Astrocyte (in vitro differentiated cells and primary cell): ENCODE measurements at regions not wholly inside any gene's neighbourhood (a gene's known extent, or its start where the extent isn't known, plus 50 kb on each side); places are given as distances from the start of the nearest gene placed in this dataset.

Source experiments
- EZH2 ChIP-seq: IDR thresholded peaks from 2 replicates; pipeline ENCODE4 v1.6.1; 2012; ENCODE audit warnings: mild to moderate bottlenecking, low read length, inconsistent platforms; ENCODE audit not compliant: insufficient read depth
- TF ChIP-seq, protein P1 (sequence below): IDR thresholded peaks from 2 replicates; pipeline ENCODE4 v1.5.1; 2011; ENCODE audit warnings: low read depth, mild to moderate bottlenecking, inconsistent platforms, low read length, moderate library complexity; ENCODE audit not compliant: insufficient read depth

DNA sequence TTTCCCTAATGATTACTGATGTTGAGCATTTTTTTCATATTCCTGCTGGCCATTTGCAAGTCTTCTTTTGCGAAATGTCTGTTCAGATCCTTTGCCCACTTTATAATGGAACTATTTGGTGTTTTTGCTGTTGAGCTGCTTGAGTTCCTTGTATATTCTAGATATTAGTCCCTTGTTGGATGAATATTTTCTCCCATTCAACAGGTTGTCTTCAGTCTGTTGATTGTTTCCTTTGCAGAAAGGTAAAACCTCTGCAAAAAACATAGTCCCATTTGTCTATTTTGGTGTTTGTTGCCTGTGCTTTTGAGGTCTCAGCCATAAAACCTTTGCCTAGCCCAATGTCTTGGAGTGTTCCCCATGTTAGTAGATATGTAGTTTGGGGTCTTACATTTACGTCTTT is 78.0 kb upstream of the GUCA2B start:
- TF ChIP-seq, protein P1, sequence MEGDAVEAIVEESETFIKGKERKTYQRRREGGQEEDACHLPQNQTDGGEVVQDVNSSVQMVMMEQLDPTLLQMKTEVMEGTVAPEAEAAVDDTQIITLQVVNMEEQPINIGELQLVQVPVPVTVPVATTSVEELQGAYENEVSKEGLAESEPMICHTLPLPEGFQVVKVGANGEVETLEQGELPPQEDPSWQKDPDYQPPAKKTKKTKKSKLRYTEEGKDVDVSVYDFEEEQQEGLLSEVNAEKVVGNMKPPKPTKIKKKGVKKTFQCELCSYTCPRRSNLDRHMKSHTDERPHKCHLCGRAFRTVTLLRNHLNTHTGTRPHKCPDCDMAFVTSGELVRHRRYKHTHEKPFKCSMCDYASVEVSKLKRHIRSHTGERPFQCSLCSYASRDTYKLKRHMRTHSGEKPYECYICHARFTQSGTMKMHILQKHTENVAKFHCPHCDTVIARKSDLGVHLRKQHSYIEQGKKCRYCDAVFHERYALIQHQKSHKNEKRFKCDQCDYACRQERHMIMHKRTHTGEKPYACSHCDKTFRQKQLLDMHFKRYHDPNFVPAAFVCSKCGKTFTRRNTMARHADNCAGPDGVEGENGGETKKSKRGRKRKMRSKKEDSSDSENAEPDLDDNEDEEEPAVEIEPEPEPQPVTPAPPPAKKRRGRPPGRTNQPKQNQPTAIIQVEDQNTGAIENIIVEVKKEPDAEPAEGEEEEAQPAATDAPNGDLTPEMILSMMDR: no peak
- no peak for TF ChIP-seq EZH2
